GM12873 (cell line): ENCODE measurements at regions not wholly inside any gene's neighbourhood (a gene's known extent, or its start where the extent isn't known, plus 50 kb on each side); places are given as distances from the start of the nearest gene placed in this dataset.

ENCODE experiments used
- CTCF ChIP-seq: IDR thresholded peaks from 2 replicates; pipeline ENCODE4 v1.5.1; 2012; ENCODE audit warnings: low read depth, mild to moderate bottlenecking, moderate library complexity, low read length, control low read depth; ENCODE audit not compliant: insufficient read depth; ENCODE audit errors: missing control alignments

GRCh38 chr15:25188051-25188450 lies 233.3 kb downstream of the SNRPN start:
- TF ChIP-seq CTCF = no peak

GRCh38 chr15:25188551-25189101 lies 233.8 kb downstream of the SNRPN start:
- no peak for TF ChIP-seq CTCF

GRCh38 chr15:25189551-25189950 lies 234.8 kb downstream of the SNRPN start:
- no peak for TF ChIP-seq CTCF

- TF ChIP-seq CTCF = no peak
These were observed 237.9 kb downstream of the SNRPN start for GRCh38 chr15:25192651-25193050.

GRCh38 chr15:25207369-25207768 lies 231.5 kb downstream of the UBE3A start:
- TF ChIP-seq CTCF = no peak

GRCh38 chr15:25208735-25209134 lies 230.1 kb downstream of the UBE3A start:
- TF ChIP-seq CTCF = no peak

GRCh38 chr15:25220834-25221233 lies 218.0 kb downstream of the UBE3A start:
- TF ChIP-seq CTCF = no peak
